HCT116 (cell line): ENCODE measurements at regions not wholly inside any gene's neighbourhood (a gene's known extent, or its start where the extent isn't known, plus 50 kb on each side); places are given as distances from the start of the nearest gene placed in this dataset.

ENCODE experiments used
- ATAC-seq: fragments of 200-7000 bp; cut with Tn5 transposase; 2 replicates; pipeline ENCODE4 v1.9.1; 2020; ENCODE audit warnings: mild to moderate bottlenecking, moderate library complexity
- BruUV-seq: library from RNA; stranded (reverse); fragments of 400-500 nt; replicated peaks from 2 replicates; lab custom pipeline; 2021; lab: Mats Ljungman, UMichigan
- CTCF ChIA-PET: fragments of 300-600 bp; sonication (Branson Sonifier 250); formaldehyde crosslinking; loops from one replicate; lab custom pipeline; 2021; ENCODE audit warnings: antibody characterized with exemption; lab: Charles Lee
- POLR2A ChIA-PET: fragments of 300-600, 350-600 bp; sonication (Branson Sonifier 250); formaldehyde crosslinking; loops from one replicate; lab custom pipeline; 2021; ENCODE audit warnings: antibody characterized with exemption; lab: Charles Lee
- RAD21 ChIA-PET, 2 experiments: fragments of 300-600 bp; sonication (Branson Sonifier 250); formaldehyde crosslinking; loops; one replicate each; lab custom pipeline; 2023; ENCODE audit warnings: low total read pairs in 2 of 2; ENCODE audit not compliant: uncharacterized antibody in 2 of 2, unreplicated experiment in 2 of 2, low non-redundant PET in 1 of 2; lab: Charles Lee
- DNase-seq: peaks from one replicate; pipeline ENCODE4 v3.0.0-alpha.2; 2010; ENCODE audit warnings: low read depth, low spot score
- H2AFZ ChIP-seq: fragments of 200-600 bp; shearing (Covaris generic), sonication (generic); 2 replicates; pipeline ENCODE4 v1.6.1; 2017; ENCODE audit warnings: low read depth, mixed run types, mixed read lengths, antibody characterized with exemption, low read length; ENCODE audit not compliant: poor library complexity, severe bottlenecking
- H3K27ac ChIP-seq: 2 replicates; pipeline ENCODE4 v1.5.1; 2012; ENCODE audit warnings: low read depth, low read length
- H3K27me3 ChIP-seq: fragments of 200-600 bp; sonication (generic); 2 replicates; pipeline ENCODE4 v1.6.1; 2016; ENCODE audit warnings: mixed run types, low read length, mixed read lengths; ENCODE audit not compliant: insufficient read depth
- H3K36me3 ChIP-seq, 2 experiments: fragments of 200-500 bp in 1 of 2; fragments of 200-600 bp in 1 of 2; sonication (Bioruptor generic) in 1 of 2; sonication (generic) in 1 of 2; 2 replicates each; pipeline versions ENCODE4 v1.5.1 to v1.6.1; 2014 to 2016; ENCODE audit warnings: low read length in 2 of 2, inconsistent platforms in 1 of 2, mixed read lengths in 1 of 2, mixed run types in 1 of 2; ENCODE audit not compliant: insufficient read depth in 2 of 2, control insufficient read depth in 1 of 2
- H3K4me1 ChIP-seq, 2 experiments: fragments of 200-600 bp in 1 of 2; sonication (generic) in 1 of 2; 2 replicates each; pipeline versions ENCODE4 v1.5.1 to v1.6.1; 2012 to 2017; ENCODE audit warnings: low read length in 2 of 2, inconsistent platforms in 1 of 2, mild to moderate bottlenecking in 1 of 2, mixed read lengths in 1 of 2, mixed run types in 1 of 2, moderate library complexity in 1 of 2; ENCODE audit not compliant: insufficient read depth in 2 of 2, control insufficient read depth in 1 of 2
- H3K4me2 ChIP-seq: fragments of 200-600 bp; sonication (generic); 2 replicates; pipeline ENCODE4 v1.6.1; 2017; ENCODE audit warnings: mixed run types, low read length, mixed read lengths
- H3K4me3 ChIP-seq, 2 experiments: fragments of 200-600 bp in 1 of 2; sonication (generic) in 1 of 2; replicated peaks in 1 of 2; 2 replicates each; pipeline ENCODE4 v1.5.1; 2011 to 2016; ENCODE audit warnings: low read length in 2 of 2, control low read depth in 1 of 2, low read depth in 1 of 2, mild to moderate bottlenecking in 1 of 2, mixed read lengths in 1 of 2, mixed run types in 1 of 2
- H3K79me2 ChIP-seq: fragments of 200-600 bp; sonication (generic); 2 replicates; pipeline ENCODE4 v1.6.1; 2017; ENCODE audit warnings: mild to moderate bottlenecking, mixed run types, low read length, moderate library complexity, mixed read lengths; ENCODE audit not compliant: insufficient read depth
- H3K9ac ChIP-seq: fragments of 200-600 bp; sonication (generic); 2 replicates; pipeline ENCODE4 v1.6.1; 2016; ENCODE audit warnings: low read length, mixed read lengths
- H3K9me2 ChIP-seq: fragments of 200-600 bp; sonication (generic), shearing (Covaris generic); 2 replicates; pipeline ENCODE4 v1.6.1; 2017; ENCODE audit warnings: mixed run types, mild to moderate bottlenecking, moderate library complexity; ENCODE audit not compliant: insufficient read depth
- H3K9me3 ChIP-seq, 2 experiments: fragments of 200-500 bp in 1 of 2; fragments of 200-600 bp in 1 of 2; sonication (Bioruptor generic) in 1 of 2; sonication (generic) in 1 of 2; 2 replicates each; pipeline ENCODE4 v1.6.1; 2014 to 2017; ENCODE audit warnings: low read length in 2 of 2, mixed read lengths in 2 of 2, inconsistent platforms in 1 of 2, low read depth in 1 of 2, mild to moderate bottlenecking in 1 of 2, mixed run types in 1 of 2, moderate library complexity in 1 of 2; ENCODE audit not compliant: control insufficient read depth in 1 of 2, insufficient read depth in 1 of 2
- H4K20me1 ChIP-seq: fragments of 200-600 bp; sonication (generic), shearing (Covaris generic); 2 replicates; pipeline ENCODE4 v1.6.1; 2017; ENCODE audit warnings: mixed run types, mild to moderate bottlenecking, moderate library complexity; ENCODE audit not compliant: insufficient read depth
- CBX3 ChIP-seq: IDR thresholded peaks from 2 replicates; pipeline ENCODE4 v1.6.1; 2012; ENCODE audit warnings: low read depth
- EGR1 ChIP-seq: IDR thresholded peaks from 2 replicates; pipeline ENCODE4 v1.6.1; 2012; ENCODE audit warnings: low read depth
- ELF1 ChIP-seq: IDR thresholded peaks from 2 replicates; pipeline ENCODE4 v1.6.1; 2012; ENCODE audit warnings: low read depth, borderline replicate concordance
- EZH2 ChIP-seq: fragments of 200-600 bp; sonication (generic); IDR thresholded peaks from 2 replicates; pipeline ENCODE4 v1.6.1; 2017; ENCODE audit warnings: antibody characterized with exemption, mixed run types
- FOSL1 ChIP-seq: IDR thresholded peaks from 2 replicates; pipeline ENCODE4 v1.6.1; 2012; ENCODE audit warnings: low read depth
- JUND ChIP-seq: IDR thresholded peaks from 2 replicates; pipeline ENCODE4 v1.6.1; 2012
- POLR2A ChIP-seq: IDR thresholded peaks from 2 replicates; pipeline ENCODE4 v1.7.0; 2011; ENCODE audit warnings: borderline replicate concordance; ENCODE audit not compliant: insufficient read depth, insufficient read length; ENCODE audit errors: extremely low read depth
- RAD21 ChIP-seq: IDR thresholded peaks from 2 replicates; pipeline ENCODE4 v1.6.1; 2012; ENCODE audit warnings: low read depth, mild to moderate bottlenecking
- SIN3A ChIP-seq: IDR thresholded peaks from 2 replicates; pipeline ENCODE4 v1.6.1; 2012; ENCODE audit warnings: low read depth
- SP1 ChIP-seq: IDR thresholded peaks from 2 replicates; pipeline ENCODE4 v1.6.1; 2012; ENCODE audit warnings: low read depth
- SRF ChIP-seq: IDR thresholded peaks from 2 replicates; pipeline ENCODE4 v1.6.1; 2012; ENCODE audit warnings: low read depth
- TCF7L2 ChIP-seq: IDR thresholded peaks from 2 replicates; pipeline ENCODE4 v1.7.0; 2011; ENCODE audit warnings: borderline replicate concordance, inconsistent platforms; ENCODE audit not compliant: insufficient read depth, insufficient read length; ENCODE audit errors: extremely low read depth
- YY1 ChIP-seq: IDR thresholded peaks from 2 replicates; pipeline ENCODE4 v1.6.1; 2011; ENCODE audit warnings: low read length, low read depth, moderate library complexity, mild to moderate bottlenecking; ENCODE audit not compliant: insufficient replicate concordance; ENCODE audit errors: extremely low read depth
- ZFX ChIP-seq: fragments of 450-650 bp; IDR thresholded peaks from 2 replicates; pipeline ENCODE4 v1.6.1; 2017
- intact Hi-C: fragments of 100-400 bp; cut with micrococcal nuclease; formaldehyde crosslinking; loops from 2 replicates; pipeline ENCODE4 v1.10.0; 2022
- TF ChIP-seq, protein P1 (sequence below): IDR thresholded peaks from 2 replicates; pipeline ENCODE4 v1.6.1; 2012; ENCODE audit warnings: low read depth
- TF ChIP-seq, protein P2 (sequence below): IDR thresholded peaks from 2 replicates; pipeline ENCODE4 v1.6.1; 2012
- TF ChIP-seq, protein P3 (sequence below): IDR thresholded peaks from 2 replicates; pipeline ENCODE4 v1.6.1; 2011; ENCODE audit warnings: mild to moderate bottlenecking, low read length, moderate library complexity; ENCODE audit not compliant: insufficient replicate concordance; ENCODE audit errors: extremely low read depth

DNA sequence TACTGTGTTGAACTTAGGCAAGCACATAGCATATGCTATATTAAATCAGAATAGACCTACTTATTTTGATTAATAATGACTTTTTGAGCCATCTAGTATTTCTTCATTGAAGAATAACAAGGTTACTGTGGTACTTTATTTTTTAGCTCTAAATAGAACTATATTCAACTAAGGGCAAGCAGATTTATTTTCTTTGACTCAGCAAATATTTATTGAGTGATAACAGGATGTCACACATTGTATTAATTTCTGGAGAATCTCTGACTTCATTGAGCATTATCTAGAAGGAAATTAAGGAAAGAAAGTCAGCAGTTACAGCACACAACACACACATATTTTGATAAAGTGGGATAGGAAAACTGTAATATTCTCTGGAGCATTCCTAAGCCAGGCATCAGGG, 407.4 kb downstream of the CD109 start:
- H3K27ac ChIP-seq = no peak overlapping the region

More for the DNA sequence above, 407.4 kb downstream of the CD109 start:
- TF ChIP-seq, protein P1, sequence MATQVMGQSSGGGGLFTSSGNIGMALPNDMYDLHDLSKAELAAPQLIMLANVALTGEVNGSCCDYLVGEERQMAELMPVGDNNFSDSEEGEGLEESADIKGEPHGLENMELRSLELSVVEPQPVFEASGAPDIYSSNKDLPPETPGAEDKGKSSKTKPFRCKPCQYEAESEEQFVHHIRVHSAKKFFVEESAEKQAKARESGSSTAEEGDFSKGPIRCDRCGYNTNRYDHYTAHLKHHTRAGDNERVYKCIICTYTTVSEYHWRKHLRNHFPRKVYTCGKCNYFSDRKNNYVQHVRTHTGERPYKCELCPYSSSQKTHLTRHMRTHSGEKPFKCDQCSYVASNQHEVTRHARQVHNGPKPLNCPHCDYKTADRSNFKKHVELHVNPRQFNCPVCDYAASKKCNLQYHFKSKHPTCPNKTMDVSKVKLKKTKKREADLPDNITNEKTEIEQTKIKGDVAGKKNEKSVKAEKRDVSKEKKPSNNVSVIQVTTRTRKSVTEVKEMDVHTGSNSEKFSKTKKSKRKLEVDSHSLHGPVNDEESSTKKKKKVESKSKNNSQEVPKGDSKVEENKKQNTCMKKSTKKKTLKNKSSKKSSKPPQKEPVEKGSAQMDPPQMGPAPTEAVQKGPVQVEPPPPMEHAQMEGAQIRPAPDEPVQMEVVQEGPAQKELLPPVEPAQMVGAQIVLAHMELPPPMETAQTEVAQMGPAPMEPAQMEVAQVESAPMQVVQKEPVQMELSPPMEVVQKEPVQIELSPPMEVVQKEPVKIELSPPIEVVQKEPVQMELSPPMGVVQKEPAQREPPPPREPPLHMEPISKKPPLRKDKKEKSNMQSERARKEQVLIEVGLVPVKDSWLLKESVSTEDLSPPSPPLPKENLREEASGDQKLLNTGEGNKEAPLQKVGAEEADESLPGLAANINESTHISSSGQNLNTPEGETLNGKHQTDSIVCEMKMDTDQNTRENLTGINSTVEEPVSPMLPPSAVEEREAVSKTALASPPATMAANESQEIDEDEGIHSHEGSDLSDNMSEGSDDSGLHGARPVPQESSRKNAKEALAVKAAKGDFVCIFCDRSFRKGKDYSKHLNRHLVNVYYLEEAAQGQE = no peak
- TF ChIP-seq SIN3A (no peak), CBX3 (no peak), RAD21 (no peak), ZFX (no peak), EZH2 (no peak), SRF (no peak), JUND (no peak), YY1 (no peak), ELF1 (no peak), POLR2A (no peak), SP1 (no peak), TCF7L2 (no peak), FOSL1 (no peak), EGR1 (no peak)
- TF ChIP-seq, protein P2, sequence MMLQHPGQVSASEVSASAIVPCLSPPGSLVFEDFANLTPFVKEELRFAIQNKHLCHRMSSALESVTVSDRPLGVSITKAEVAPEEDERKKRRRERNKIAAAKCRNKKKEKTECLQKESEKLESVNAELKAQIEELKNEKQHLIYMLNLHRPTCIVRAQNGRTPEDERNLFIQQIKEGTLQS = no peak
- TF ChIP-seq, protein P3, sequence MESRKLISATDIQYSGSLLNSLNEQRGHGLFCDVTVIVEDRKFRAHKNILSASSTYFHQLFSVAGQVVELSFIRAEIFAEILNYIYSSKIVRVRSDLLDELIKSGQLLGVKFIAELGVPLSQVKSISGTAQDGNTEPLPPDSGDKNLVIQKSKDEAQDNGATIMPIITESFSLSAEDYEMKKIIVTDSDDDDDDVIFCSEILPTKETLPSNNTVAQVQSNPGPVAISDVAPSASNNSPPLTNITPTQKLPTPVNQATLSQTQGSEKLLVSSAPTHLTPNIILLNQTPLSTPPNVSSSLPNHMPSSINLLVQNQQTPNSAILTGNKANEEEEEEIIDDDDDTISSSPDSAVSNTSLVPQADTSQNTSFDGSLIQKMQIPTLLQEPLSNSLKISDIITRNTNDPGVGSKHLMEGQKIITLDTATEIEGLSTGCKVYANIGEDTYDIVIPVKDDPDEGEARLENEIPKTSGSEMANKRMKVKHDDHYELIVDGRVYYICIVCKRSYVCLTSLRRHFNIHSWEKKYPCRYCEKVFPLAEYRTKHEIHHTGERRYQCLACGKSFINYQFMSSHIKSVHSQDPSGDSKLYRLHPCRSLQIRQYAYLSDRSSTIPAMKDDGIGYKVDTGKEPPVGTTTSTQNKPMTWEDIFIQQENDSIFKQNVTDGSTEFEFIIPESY = no peak
- Histone ChIP-seq H4K20me1 (no peaks in the 10 kb centered on the region), H3K79me2 (no peaks in the 10 kb centered on the region), H3K9ac (no peak overlapping the region), H3K4me3 (no peak overlapping the region), H3K36me3 (no peaks in the 10 kb centered on the region), H3K27me3 (no peaks in the 10 kb centered on the region), H3K4me2 (no peak overlapping the region), H3K9me2 (no peaks in the 10 kb centered on the region), H3K4me1 (no peaks in the 10 kb centered on the region), H2AFZ (no peak overlapping the region), H3K9me3 (no peaks in the 10 kb centered on the region)
- BruUV-seq = no TSS peak
- intact Hi-C loops = no loop called here
- ATAC-seq (no peak), DNase-seq (no peak)
- RAD21 ChIA-PET = no interaction called here
- CTCF ChIA-PET = interaction anchor here (2.1 kb wide), 1 partner anchor 12 kb away, joined by 8 read pairs; no protein-coding TSS in a partner anchor
- POLR2A ChIA-PET = interaction anchor here (0.7 kb wide), 1 partner anchor 12 kb away, joined by 3 read pairs; no protein-coding TSS in a partner anchor
